Ovary (tissue), 3 donors: ENCODE measurements at regions not wholly inside any gene's neighbourhood (a gene's known extent, or its start where the extent isn't known, plus 50 kb on each side); places are given as distances from the start of the nearest gene placed in this dataset.

Experiments used
- EP300 ChIP-seq: sonication (generic); formaldehyde crosslinking; IDR thresholded peaks from one replicate; pipeline ENCODE4 v1.6.1; 2017; ENCODE audit warnings: antibody characterized with exemption
- POLR2A ChIP-seq: fragments of 450-650 bp; IDR thresholded peaks from one replicate; pipeline ENCODE4 v1.6.1; 2017; ENCODE audit warnings: antibody characterized with exemption, mild to moderate bottlenecking, moderate library complexity
- TF ChIP-seq, protein P1 (sequence below), 3 donors: fragments of 450-650 bp in 2 of 3; fragments of 200-600 bp in 1 of 3; IDR thresholded peaks; one replicate each; pipeline versions ENCODE4 v1.5.1 to v1.8.0; 2016 to 2022; ENCODE audit warnings: antibody characterized with exemption in 3 of 3, mild to moderate bottlenecking in 1 of 3
- donor health status: DM: no; HTN: no; CAD: no.

DNA sequence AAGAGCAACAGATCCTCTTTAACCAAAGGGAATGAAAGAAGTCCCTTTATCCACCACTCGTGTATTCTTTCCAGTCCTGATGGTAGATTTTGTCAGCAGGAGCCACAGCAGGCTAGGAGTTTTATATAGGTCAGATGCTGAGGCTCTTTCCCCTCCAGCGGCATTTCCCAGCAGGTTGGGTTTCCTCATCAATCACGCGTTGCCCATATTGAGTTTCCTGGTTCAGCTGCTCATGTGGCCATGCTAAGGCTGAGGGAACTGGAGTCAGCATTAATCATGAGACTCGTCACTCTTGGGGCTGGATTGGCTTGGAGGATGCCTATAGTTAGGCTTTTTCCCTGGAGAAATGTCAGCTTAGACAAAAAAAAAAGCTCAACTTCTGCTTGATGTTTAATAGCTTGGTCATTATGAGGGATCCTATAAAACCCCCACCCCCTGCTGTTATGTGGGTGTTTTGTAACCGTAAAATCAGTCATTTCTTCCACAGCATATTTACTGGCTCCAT, 193.4 kb upstream of the GAS1 start:
- TF ChIP-seq POLR2A (no peak), EP300 (no peak)
- TF ChIP-seq, protein P1, sequence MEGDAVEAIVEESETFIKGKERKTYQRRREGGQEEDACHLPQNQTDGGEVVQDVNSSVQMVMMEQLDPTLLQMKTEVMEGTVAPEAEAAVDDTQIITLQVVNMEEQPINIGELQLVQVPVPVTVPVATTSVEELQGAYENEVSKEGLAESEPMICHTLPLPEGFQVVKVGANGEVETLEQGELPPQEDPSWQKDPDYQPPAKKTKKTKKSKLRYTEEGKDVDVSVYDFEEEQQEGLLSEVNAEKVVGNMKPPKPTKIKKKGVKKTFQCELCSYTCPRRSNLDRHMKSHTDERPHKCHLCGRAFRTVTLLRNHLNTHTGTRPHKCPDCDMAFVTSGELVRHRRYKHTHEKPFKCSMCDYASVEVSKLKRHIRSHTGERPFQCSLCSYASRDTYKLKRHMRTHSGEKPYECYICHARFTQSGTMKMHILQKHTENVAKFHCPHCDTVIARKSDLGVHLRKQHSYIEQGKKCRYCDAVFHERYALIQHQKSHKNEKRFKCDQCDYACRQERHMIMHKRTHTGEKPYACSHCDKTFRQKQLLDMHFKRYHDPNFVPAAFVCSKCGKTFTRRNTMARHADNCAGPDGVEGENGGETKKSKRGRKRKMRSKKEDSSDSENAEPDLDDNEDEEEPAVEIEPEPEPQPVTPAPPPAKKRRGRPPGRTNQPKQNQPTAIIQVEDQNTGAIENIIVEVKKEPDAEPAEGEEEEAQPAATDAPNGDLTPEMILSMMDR (IDR thresholded peaks at IDR 0.05) = no peak
